ENCODE measurements at regions not wholly inside any gene's neighbourhood (a gene's known extent, or its start where the extent isn't known, plus 50 kb on each side); places are given as distances from the start of the nearest gene placed in this dataset.

GRCh38 chr10:130713135-130713534, 576.9 kb downstream of the GLRX3 start:
- H2AK9ac ChIP-seq (replicated peaks; ENCODE audit: low read depth, low read length, poor library complexity), result no peak overlapping the region
- no peak overlapping the region for H2BK120ac ChIP-seq (ENCODE audit: low read depth, low read length)
- H4K91ac ChIP-seq (ENCODE audit: insufficient read depth, low read depth, low read length), result no peak overlapping the region
- BruUV-seq (replicated peaks), result no TSS peak
- no peaks in the 10 kb centered on the region for H3K79me1 ChIP-seq (ENCODE audit: low read depth in 1 of 2, low read length in 2 of 2)
- CTCF ChIA-PET, result no interaction called here
- H2BK5ac ChIP-seq (ENCODE audit: low read depth, low read length, poor library complexity, severe bottlenecking), result no peak overlapping the region
- H4K8ac ChIP-seq (ENCODE audit: low read depth in 2 of 2, low read length in 2 of 2), result no peak overlapping the region
- no peak overlapping the region for H2AK5ac ChIP-seq (ENCODE audit: low read depth, low read length)
- H2AFZ ChIP-seq (replicated peaks; ENCODE audit: low read length, poor library complexity), result no peak overlapping the region
- H2BK15ac ChIP-seq (ENCODE audit: low read depth, low read length), result no peak overlapping the region
- DNase-seq (no peak), ATAC-seq (ENCODE audit: low read depth) (no peak)
- H3K4me2 ChIP-seq (ENCODE audit: low read depth, low read length), result no peak overlapping the region
- no peak overlapping the region for H3K56ac ChIP-seq (ENCODE audit: extremely low read depth, insufficient read depth, low read length)
- H3K18ac ChIP-seq (ENCODE audit: low read depth, low read length), result no peak overlapping the region
- H3K27me3 ChIP-seq (ENCODE audit: control insufficient read depth, insufficient read depth, low read length), result no peaks in the 10 kb centered on the region
- in situ Hi-C loops (cut with MboI; ENCODE audit: low sequenced_read_pairs), result no loop called here
- H3K4me3 ChIP-seq (ENCODE audit: insufficient read depth, low read depth, low read length), result no peak overlapping the region
- no peak overlapping the region for H3K9ac ChIP-seq (ENCODE audit: low read depth, low read length)
- peaks cover 60% of the 10 kb centered on the region for H3K9me3 ChIP-seq (ENCODE audit: control insufficient read depth, insufficient read depth, low read length)
- H4K20me1 ChIP-seq (ENCODE audit: insufficient read depth, low read length), result no peaks in the 10 kb centered on the region
- TF ChIP-seq BHLHE40 (IDR thresholded peaks at IDR 0.05; ENCODE audit: low read depth, low read length) (no peak), RCOR1 (IDR thresholded peaks at IDR 0.05; ENCODE audit: insufficient replicate concordance, low read length) (no peak), CHD1 (IDR thresholded peaks at IDR 0.05; ENCODE audit: low read depth, low read length) (no peak), MXI1 (IDR thresholded peaks at IDR 0.05; ENCODE audit: borderline replicate concordance, low read depth, low read length) (no peak)
- no peaks in the 10 kb centered on the region for H3K9me1 ChIP-seq (ENCODE audit: insufficient read depth, low read length)
- dilution Hi-C loops (cut with HindIII; ENCODE audit: low sequenced_read_pairs, unreplicated experiment), result no loop called here
- H3K4me1 ChIP-seq (ENCODE audit: control insufficient read depth, insufficient read depth, low read length), result no peaks in the 10 kb centered on the region
- 60% methylated on average over 1 of the region's 4 CpGs; no CpG with 5 or more reads in 1 of the 2 experiments for WGBS, 2 experiments (ENCODE audit: extremely low coverage in 2 of 2, insufficient read length in 1 of 2)
- POLR2A ChIA-PET (ENCODE audit: unreplicated experiment), result no interaction called here
- no peak overlapping the region for H3K14ac ChIP-seq (replicated peaks; ENCODE audit: low read depth, low read length)
- no peak overlapping the region for H2BK20ac ChIP-seq (ENCODE audit: low read depth, low read length)
- no peaks in the 10 kb centered on the region for H3K36me3 ChIP-seq (ENCODE audit: control insufficient read depth, insufficient read depth, low read length)
- no peak overlapping the region for H3K27ac ChIP-seq (ENCODE audit: insufficient read depth, low read length)
- intact Hi-C loops (cut with micrococcal nuclease), result no loop called here
- H3K23ac ChIP-seq (ENCODE audit: low read depth, low read length), result no peak overlapping the region
- no peak overlapping the region for H4K5ac ChIP-seq (ENCODE audit: low read depth, low read length)
- no peak overlapping the region for H3K4ac ChIP-seq (ENCODE audit: low read depth, low read length)
